Coronary artery (tissue), 2 donors: ENCODE measurements at regions not wholly inside any gene's neighbourhood (a gene's known extent, or its start where the extent isn't known, plus 50 kb on each side); places are given as distances from the start of the nearest gene placed in this dataset.

Source experiments
- DNase-seq: peaks from one replicate; pipeline ENCODE4 v3.0.0-alpha.2; 2017; ENCODE audit warnings: low spot score
- H3K27ac ChIP-seq, 2 donors: fragments of 200-600 bp; sonication (generic); one replicate each; pipeline ENCODE4 v1.5.1; 2016 to 2019
- H3K4me3 ChIP-seq: fragments of 200-600 bp; sonication (generic); 2 replicates; pipeline ENCODE4 v1.5.1; 2016; ENCODE audit warnings: mild to moderate bottlenecking, moderate library complexity
- TF ChIP-seq, protein P1 (sequence below): fragments of 200-600 bp; sonication (generic); IDR thresholded peaks from one replicate; pipeline ENCODE4 v1.5.1; 2019; ENCODE audit warnings: antibody characterized with exemption

DNA sequence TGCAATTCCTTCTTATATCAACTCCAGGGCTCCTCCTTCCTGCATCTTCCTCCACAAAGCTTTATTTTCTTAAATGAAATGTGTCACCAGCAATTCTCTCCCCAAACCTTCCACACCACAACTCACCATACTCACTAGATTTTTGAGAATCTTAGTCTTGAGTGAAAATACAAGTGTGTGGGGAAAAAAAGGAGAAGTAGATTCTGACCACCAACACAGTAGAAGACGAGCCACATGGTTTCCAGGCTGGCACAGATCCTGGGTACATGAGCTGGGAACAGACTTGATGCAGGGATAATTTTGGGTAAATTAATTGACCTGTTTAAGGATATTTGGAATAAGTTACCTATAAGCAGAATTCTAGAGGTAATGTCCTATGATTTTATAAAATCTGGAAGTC, 72.8 kb upstream of the KCNJ15 start:
- H3K4me3 ChIP-seq, result no peak overlapping the region
- no peak overlapping the region for H3K27ac ChIP-seq
- DNase-seq, result no peak
- TF ChIP-seq, protein P1, sequence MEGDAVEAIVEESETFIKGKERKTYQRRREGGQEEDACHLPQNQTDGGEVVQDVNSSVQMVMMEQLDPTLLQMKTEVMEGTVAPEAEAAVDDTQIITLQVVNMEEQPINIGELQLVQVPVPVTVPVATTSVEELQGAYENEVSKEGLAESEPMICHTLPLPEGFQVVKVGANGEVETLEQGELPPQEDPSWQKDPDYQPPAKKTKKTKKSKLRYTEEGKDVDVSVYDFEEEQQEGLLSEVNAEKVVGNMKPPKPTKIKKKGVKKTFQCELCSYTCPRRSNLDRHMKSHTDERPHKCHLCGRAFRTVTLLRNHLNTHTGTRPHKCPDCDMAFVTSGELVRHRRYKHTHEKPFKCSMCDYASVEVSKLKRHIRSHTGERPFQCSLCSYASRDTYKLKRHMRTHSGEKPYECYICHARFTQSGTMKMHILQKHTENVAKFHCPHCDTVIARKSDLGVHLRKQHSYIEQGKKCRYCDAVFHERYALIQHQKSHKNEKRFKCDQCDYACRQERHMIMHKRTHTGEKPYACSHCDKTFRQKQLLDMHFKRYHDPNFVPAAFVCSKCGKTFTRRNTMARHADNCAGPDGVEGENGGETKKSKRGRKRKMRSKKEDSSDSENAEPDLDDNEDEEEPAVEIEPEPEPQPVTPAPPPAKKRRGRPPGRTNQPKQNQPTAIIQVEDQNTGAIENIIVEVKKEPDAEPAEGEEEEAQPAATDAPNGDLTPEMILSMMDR, result no peak

DNA sequence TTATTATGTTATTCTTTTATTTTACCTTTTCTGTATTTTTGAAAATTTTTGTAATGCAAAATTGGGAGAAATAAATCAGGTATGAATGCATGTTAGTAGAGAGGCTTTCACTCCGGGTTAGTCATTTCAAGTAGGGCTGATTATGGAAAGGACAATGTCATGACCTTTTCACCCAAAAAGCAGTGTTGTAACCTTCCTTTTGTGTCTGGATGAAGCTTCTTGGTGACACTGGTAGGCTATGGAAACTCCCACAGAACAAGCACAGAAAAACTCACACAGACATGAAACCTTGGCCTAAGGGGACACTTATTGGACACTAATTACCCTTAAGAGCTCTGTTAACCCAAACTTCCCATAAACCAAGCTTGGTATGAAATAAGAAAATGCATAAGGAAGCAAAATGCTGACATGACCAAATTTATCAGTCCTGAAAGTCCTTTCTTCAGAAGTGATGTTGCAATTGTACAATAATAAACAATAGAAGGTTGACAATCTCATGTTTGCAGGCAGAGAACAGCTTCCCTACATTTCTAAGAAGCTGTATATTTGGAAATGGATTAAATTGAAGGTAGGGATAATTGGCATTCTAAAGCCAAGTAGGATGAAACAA, 70.0 kb upstream of the KCNJ15 start:
- TF ChIP-seq, protein P1, result no peak
- no peak for DNase-seq

DNA sequence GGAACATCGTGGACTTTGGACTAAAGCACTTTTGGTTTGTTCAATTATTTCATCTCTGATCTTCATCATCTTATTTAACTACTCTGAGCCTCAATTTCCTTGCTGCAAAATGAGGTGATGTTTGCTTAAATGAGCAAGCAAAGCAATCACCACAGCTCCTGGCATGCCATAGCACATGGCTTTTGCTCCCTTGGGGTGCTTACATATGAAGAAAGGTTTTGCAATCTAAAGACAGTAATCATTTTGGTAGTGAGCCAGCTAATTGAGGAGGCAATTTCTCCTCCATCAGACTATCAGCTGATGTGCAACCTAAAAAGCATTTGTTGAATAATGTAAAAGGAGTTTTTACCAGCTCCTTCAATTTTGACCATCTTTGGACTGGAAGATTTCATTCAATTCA, 68.8 kb upstream of the KCNJ15 start:
- DNase-seq, result no peak
- Histone ChIP-seq H3K4me3 (no peak overlapping the region), H3K27ac (no peak overlapping the region)
- TF ChIP-seq, protein P1, result no peak

More for the DNA sequence above, 70.0 kb upstream of the KCNJ15 start:
- Histone ChIP-seq H3K27ac (no peak overlapping the region), H3K4me3 (no peak overlapping the region)

DNA sequence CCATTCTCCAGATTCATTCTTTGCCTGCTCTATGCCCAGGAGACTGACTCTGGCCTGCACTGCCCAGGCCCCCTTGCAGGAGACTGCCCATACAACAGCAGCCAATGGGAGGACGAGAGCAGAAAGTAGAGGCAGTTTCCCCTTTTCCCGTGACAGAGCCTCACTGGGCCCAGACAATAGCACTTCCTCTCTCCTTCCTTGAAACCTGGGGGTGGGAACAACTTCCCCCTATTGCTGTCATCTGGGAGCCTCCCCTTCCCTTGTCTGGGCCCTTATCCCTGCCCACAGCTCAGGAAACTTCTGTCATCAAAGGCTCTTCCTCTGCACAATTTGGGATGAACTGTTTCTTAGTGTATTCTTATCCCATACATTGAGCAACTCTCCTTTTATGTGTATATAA, 60.8 kb upstream of the KCNJ15 start:
- Histone ChIP-seq H3K27ac (no peak overlapping the region), H3K4me3 (no peak overlapping the region)
- no peak for DNase-seq
- TF ChIP-seq, protein P1, result no peak

DNA sequence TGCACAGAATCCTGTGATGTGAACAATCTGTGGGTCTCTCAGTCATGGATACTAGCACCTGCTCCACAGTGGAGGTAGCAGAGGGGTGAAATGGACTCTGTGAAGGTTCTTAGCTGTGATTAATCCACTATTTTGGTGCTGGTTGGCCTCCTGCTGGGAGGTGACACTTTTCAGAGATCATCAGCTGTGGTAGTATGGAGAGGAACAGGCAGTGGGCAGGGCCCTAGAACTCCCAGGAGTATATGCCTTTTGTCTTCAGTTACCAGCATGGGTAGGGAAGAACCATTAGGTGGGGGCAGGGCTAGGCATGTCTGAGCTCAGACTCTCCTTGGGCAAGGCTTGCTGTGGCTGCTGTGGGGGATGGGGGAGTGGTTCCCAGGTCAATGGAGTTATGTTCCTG, 54.0 kb upstream of the KCNJ15 start:
- TF ChIP-seq, protein P1, result no peak
- DNase-seq, result no peak
- Histone ChIP-seq H3K4me3 (no peak overlapping the region), H3K27ac (no peak overlapping the region)

DNA sequence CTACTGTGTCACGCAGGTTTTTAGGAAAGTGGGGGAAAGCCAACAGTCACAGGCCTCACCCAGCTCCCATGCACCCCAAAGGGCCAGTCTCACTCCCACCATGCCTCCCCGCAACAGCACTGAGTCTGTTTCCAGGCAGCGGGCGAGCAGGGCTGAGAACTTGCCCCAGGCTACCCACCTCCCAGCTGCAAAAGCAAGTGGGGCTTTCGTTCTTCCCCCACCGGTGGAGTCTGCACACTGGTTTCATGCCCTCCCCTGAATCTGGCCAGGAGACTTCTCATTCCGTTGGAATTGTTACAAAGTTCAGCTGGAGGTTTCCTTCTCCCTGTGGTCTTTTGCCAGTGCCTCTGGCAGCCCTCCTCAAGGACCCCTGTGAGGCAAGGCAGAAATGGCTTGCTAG, 53.6 kb upstream of the KCNJ15 start:
- TF ChIP-seq, protein P1, result no peak
- no peak for DNase-seq
- no peak overlapping the region for H3K4me3 ChIP-seq
- no peak overlapping the region for H3K27ac ChIP-seq

DNA sequence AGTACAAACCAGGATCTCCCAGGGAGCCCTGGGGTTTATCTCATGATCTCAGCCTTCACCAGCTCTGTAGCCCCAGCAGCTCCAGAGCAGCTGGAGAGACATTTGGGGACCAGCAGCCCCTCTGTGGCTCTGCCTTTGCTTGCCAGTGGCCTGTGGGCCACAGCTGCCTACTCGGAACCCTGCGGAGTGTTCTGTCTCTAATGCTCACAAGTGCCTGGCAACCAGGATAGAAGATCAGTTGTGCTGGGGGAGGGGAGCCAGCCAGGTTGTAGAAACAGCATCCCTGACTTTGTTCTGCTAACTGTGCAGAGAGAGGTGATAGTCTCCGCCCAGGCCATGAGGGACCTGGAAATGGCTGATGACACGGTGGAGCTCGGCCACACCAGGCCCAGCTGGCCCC, 50.9 kb upstream of the KCNJ15 start:
- no peak overlapping the region for H3K27ac ChIP-seq
- DNase-seq, result no peak
- TF ChIP-seq, protein P1, result no peak
- no peak overlapping the region for H3K4me3 ChIP-seq
